H1 (cell line): ENCODE measurements at regions not wholly inside any gene's neighbourhood (a gene's known extent, or its start where the extent isn't known, plus 50 kb on each side); places are given as distances from the start of the nearest gene placed in this dataset.

Experiments
- CTCF ChIA-PET: fragments of 300-600 bp; sonication (Branson Sonifier 250); formaldehyde crosslinking; loops from one replicate; lab custom pipeline; 2021; ENCODE audit not compliant: partially characterized antibody; lab: Charles Lee
- POLR2A ChIA-PET: fragments of 300-600 bp; sonication (Branson Sonifier 250); formaldehyde crosslinking; loops from one replicate; lab custom pipeline; 2021; ENCODE audit warnings: inconsistent platforms; ENCODE audit not compliant: partially characterized antibody; lab: Charles Lee
- DNase-seq, 2 experiments: peaks; one replicate each; pipeline versions ENCODE4 v3.0.0 to v3.0.0-alpha.2; 2010 to 2022; ENCODE audit warnings: low spot score in 2 of 2, low read depth in 1 of 2, mixed read lengths in 1 of 2
- FAIRE-seq: peaks from 2 replicates; lab custom pipeline; 2011; peaks lifted over from hg19 to GRCh38; lab: Jason Lieb, UNC
- H2AFZ ChIP-seq: 2 replicates; pipeline ENCODE4 v1.8.1; 2012; ENCODE audit warnings: low read length, inconsistent platforms
- H2AK5ac ChIP-seq: 2 replicates; pipeline ENCODE4 v1.6.1; 2013; ENCODE audit warnings: low read depth, low read length
- H2BK120ac ChIP-seq: replicated peaks from 2 replicates; pipeline ENCODE3; 2013; ENCODE audit warnings: low read depth, low read length, inconsistent platforms
- H2BK12ac ChIP-seq: 2 replicates; pipeline ENCODE4 v1.6.1; 2013; ENCODE audit warnings: low read depth, low read length
- H2BK15ac ChIP-seq: 2 replicates; pipeline ENCODE4 v1.6.1; 2013; ENCODE audit warnings: low read length
- H2BK20ac ChIP-seq: 2 replicates; pipeline ENCODE4 v1.6.1; 2013; ENCODE audit warnings: low read length
- H2BK5ac ChIP-seq: 2 replicates; pipeline ENCODE4 v1.6.1; 2013; ENCODE audit warnings: low read depth, low read length
- H3K14ac ChIP-seq: 2 replicates; pipeline ENCODE4 v1.6.1; 2013; ENCODE audit warnings: inconsistent platforms; ENCODE audit not compliant: insufficient read length
- H3K18ac ChIP-seq: 2 replicates; pipeline ENCODE4 v1.6.1; 2013; ENCODE audit warnings: low read length; ENCODE audit errors: extremely low read depth
- H3K23ac ChIP-seq: 2 replicates; pipeline ENCODE4 v1.6.1; 2013; ENCODE audit warnings: inconsistent platforms; ENCODE audit not compliant: insufficient read length
- H3K23me2 ChIP-seq: 2 replicates; pipeline ENCODE4 v1.6.1; 2013; ENCODE audit warnings: low read depth, low read length
- H3K27ac ChIP-seq: 2 replicates; pipeline ENCODE4 v1.6.1; 2011; ENCODE audit warnings: low read depth, low read length, inconsistent platforms
- H3K27me3 ChIP-seq, 4 experiments: replicated peaks in 1 of 4; 1 replicate in 1 of 4; 2 replicates in 3 of 4; pipeline versions ENCODE4 v1.6.1 to v1.8.1; 2011 to 2013; ENCODE audit warnings: low read length in 3 of 4, mild to moderate bottlenecking in 3 of 4, inconsistent platforms in 2 of 4, mixed read lengths in 2 of 4, moderate library complexity in 1 of 4; ENCODE audit not compliant: control insufficient read depth in 3 of 4, insufficient read depth in 3 of 4; ENCODE audit errors: extremely low read depth in 1 of 4
- H3K36me3 ChIP-seq, 4 experiments: 2 replicates each; pipeline versions ENCODE4 v1.6.1 to v1.8.1; 2011 to 2013; ENCODE audit warnings: mild to moderate bottlenecking in 4 of 4, low read length in 3 of 4, moderate library complexity in 2 of 4, control low read depth in 1 of 4, inconsistent platforms in 1 of 4; ENCODE audit not compliant: insufficient read depth in 4 of 4, control insufficient read depth in 2 of 4
- H3K4ac ChIP-seq: replicated peaks from 2 replicates; pipeline ENCODE3; 2013; ENCODE audit warnings: low read length, low read depth, mixed read lengths, inconsistent platforms; ENCODE audit not compliant: insufficient read length
- H3K4me1 ChIP-seq, 4 experiments: replicated peaks in 1 of 4; 1 replicate in 1 of 4; 2 replicates in 3 of 4; pipeline versions ENCODE4 v1.6.1 to v1.8.1; 2011 to 2013; ENCODE audit warnings: low read length in 3 of 4, inconsistent platforms in 2 of 4, mixed read lengths in 1 of 4; ENCODE audit not compliant: insufficient read depth in 4 of 4, control insufficient read depth in 3 of 4
- H3K4me2 ChIP-seq, 2 experiments: 2 replicates each; pipeline versions ENCODE4 v1.6.1 to v1.8.1; 2011 to 2013; ENCODE audit warnings: low read depth in 2 of 2, low read length in 2 of 2, control low read depth in 1 of 2, inconsistent platforms in 1 of 2, mild to moderate bottlenecking in 1 of 2; ENCODE audit not compliant: insufficient read depth in 1 of 2
- H3K4me3 ChIP-seq, 4 experiments: fragments of 200-600, 300-600 bp in 1 of 4; sonication (generic), shearing (Covaris generic), sonication (Bioruptor Twin) in 1 of 4; 2 replicates each; pipeline versions ENCODE4 v1.5.1 to v1.8.1; 2011 to 2016; ENCODE audit warnings: low read length in 4 of 4, low read depth in 3 of 4, control low read depth in 2 of 4, inconsistent platforms in 2 of 4, mild to moderate bottlenecking in 2 of 4, mixed read lengths in 1 of 4, moderate library complexity in 1 of 4; ENCODE audit not compliant: insufficient read depth in 2 of 4; ENCODE audit errors: extremely low read depth in 1 of 4
- H3K56ac ChIP-seq: replicated peaks from 2 replicates; pipeline ENCODE3; 2013; ENCODE audit warnings: low read depth, mild to moderate bottlenecking, mixed read lengths, low read length, inconsistent platforms; ENCODE audit not compliant: insufficient read length
- H3K79me1 ChIP-seq: 2 replicates; pipeline ENCODE4 v1.6.1; 2013; ENCODE audit warnings: low read depth, low read length, control low read depth
- H3K79me2 ChIP-seq, 2 experiments: 2 replicates each; pipeline versions ENCODE4 v1.6.1 to v1.8.1; 2012 to 2013; ENCODE audit warnings: low read length in 2 of 2, mild to moderate bottlenecking in 2 of 2, inconsistent platforms in 1 of 2; ENCODE audit not compliant: insufficient read depth in 2 of 2, control insufficient read depth in 1 of 2
- H3K9ac ChIP-seq, 4 experiments: replicated peaks in 1 of 4; 1 replicate in 1 of 4; 2 replicates in 3 of 4; pipeline versions ENCODE4 v1.6.1 to v1.8.1; 2011 to 2013; ENCODE audit warnings: low read depth in 3 of 4, low read length in 3 of 4, control low read depth in 2 of 4, mild to moderate bottlenecking in 2 of 4, moderate library complexity in 2 of 4, inconsistent platforms in 1 of 4; ENCODE audit errors: extremely low read depth in 1 of 4
- H3K9me3 ChIP-seq, 2 experiments: 2 replicates each; pipeline versions ENCODE4 v1.6.1 to v1.8.1; 2012 to 2013; ENCODE audit warnings: mild to moderate bottlenecking in 2 of 2, moderate library complexity in 2 of 2, control low read depth in 1 of 2, inconsistent platforms in 1 of 2, low read depth in 1 of 2, low read length in 1 of 2, mixed read lengths in 1 of 2; ENCODE audit not compliant: insufficient read depth in 2 of 2
- H4K20me1 ChIP-seq, 2 experiments: replicated peaks in 1 of 2; 2 replicates each; pipeline versions ENCODE3 to v1.8.1; 2011 to 2013; ENCODE audit warnings: inconsistent platforms in 2 of 2, low read length in 2 of 2, mild to moderate bottlenecking in 1 of 2; ENCODE audit not compliant: insufficient read depth in 2 of 2, control insufficient read depth in 1 of 2
- H4K5ac ChIP-seq: 2 replicates; pipeline ENCODE4 v1.6.1; 2013; ENCODE audit warnings: low read length, low read depth, mixed read lengths, inconsistent platforms; ENCODE audit not compliant: insufficient read length
- H4K8ac ChIP-seq: 2 replicates; pipeline ENCODE4 v1.8.0; 2013; ENCODE audit warnings: mild to moderate bottlenecking, moderate library complexity, low read length, inconsistent platforms; ENCODE audit not compliant: insufficient read depth; ENCODE audit errors: extremely low read depth
- H4K91ac ChIP-seq: replicated peaks from 2 replicates; pipeline ENCODE3; 2013; ENCODE audit warnings: low read length, mixed read lengths, inconsistent platforms; ENCODE audit not compliant: insufficient read length
- BACH1 ChIP-seq: IDR thresholded peaks from 2 replicates; pipeline ENCODE4 v1.6.1; 2012; ENCODE audit warnings: low read length, improper control_type of control experiment
- BCL11A ChIP-seq, 2 experiments: IDR thresholded peaks; one replicate each; pipeline ENCODE4 v1.6.1; 2011; ENCODE audit warnings: low read depth in 2 of 2, low read length in 2 of 2, mild to moderate bottlenecking in 2 of 2
- CBX8 ChIP-seq: fragments of 300-800, 300-1000 bp; sonication (generic); IDR thresholded peaks from 2 replicates; pipeline ENCODE4 v1.7.1; 2016; ENCODE audit warnings: low read depth, low read length, borderline replicate concordance
- CTBP2 ChIP-seq: IDR thresholded peaks from 2 replicates; pipeline ENCODE4 v1.7.0; 2011; ENCODE audit warnings: borderline replicate concordance, mild to moderate bottlenecking, moderate library complexity, mixed read lengths, low read length; ENCODE audit not compliant: insufficient read depth, insufficient read length
- GABPA ChIP-seq: IDR thresholded peaks from 2 replicates; pipeline ENCODE4 v1.6.1; 2011; ENCODE audit warnings: mild to moderate bottlenecking, low read length, moderate library complexity, borderline replicate concordance; ENCODE audit not compliant: insufficient read depth
- POU5F1 ChIP-seq: IDR thresholded peaks from 2 replicates; pipeline ENCODE4 v1.6.1; 2011; ENCODE audit warnings: low read depth, mild to moderate bottlenecking, low read length, moderate library complexity
- SUZ12 ChIP-seq: fragments of 200-600 bp; sonication (generic); IDR thresholded peaks from 2 replicates; pipeline ENCODE4 v1.6.1; 2012; ENCODE audit warnings: mild to moderate bottlenecking, inconsistent platforms, low read length, moderate library complexity, mixed read lengths
- TBP ChIP-seq: IDR thresholded peaks from 2 replicates; pipeline ENCODE4 v1.6.1; 2011; ENCODE audit warnings: low read depth, low read length, improper control_type of control experiment
- USF2 ChIP-seq: IDR thresholded peaks from 2 replicates; pipeline ENCODE4 v1.6.1; 2011; ENCODE audit warnings: low read length, improper control_type of control experiment
- YY1 ChIP-seq: IDR thresholded peaks from 2 replicates; pipeline ENCODE4 v1.6.1; 2011; ENCODE audit warnings: low read depth, mild to moderate bottlenecking, low read length
- ZNF274 ChIP-seq: IDR thresholded peaks from 2 replicates; pipeline ENCODE4 v1.7.0; 2012; ENCODE audit warnings: low read length, borderline replicate concordance; ENCODE audit errors: extremely low read depth
- WGBS, 2 experiments: shearing (Covaris generic) in 1 of 2; methylation state at CpG; one replicate each; pipeline versions ENCODE4 v1.1.6 to v1.1.7; 2013 to 2015; ENCODE audit warnings: low lambda C conversion rate in 2 of 2, mixed read lengths in 2 of 2, inconsistent platforms in 1 of 2, low coverage in 1 of 2, missing lambda C conversion rate in 1 of 2; ENCODE audit not compliant: insufficient replicate concordance in 2 of 2, insufficient coverage in 1 of 2, insufficient read length in 1 of 2; ENCODE audit errors: extremely low coverage in 1 of 2, missing lambda C conversion rate in 1 of 2; 5-methylcytosine and 5-hydroxymethylcytosine counted together
- TF ChIP-seq, protein P1 (sequence below): IDR thresholded peaks from 2 replicates; pipeline ENCODE4 v1.6.1; 2012; ENCODE audit warnings: low read length, inconsistent platforms

DNA sequence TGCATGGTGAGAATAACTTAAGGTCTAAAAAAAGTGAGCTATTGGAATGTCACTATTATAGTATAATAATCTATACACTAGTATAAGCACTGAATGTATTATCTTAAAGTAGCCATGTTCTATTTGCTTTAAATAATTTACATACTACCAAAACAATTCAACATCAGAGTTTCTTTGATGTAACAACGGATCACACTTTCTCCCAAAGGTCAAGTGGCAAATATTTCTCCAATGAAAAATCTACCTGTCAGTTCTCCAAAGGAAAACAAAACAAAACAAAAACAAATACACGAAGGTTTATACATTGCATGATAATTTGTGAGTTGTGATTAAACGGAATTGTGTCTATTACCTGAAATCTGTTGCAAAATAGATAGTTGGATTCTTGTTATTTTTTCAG, 581.4 kb downstream of the USP25 start:
- Histone ChIP-seq H3K14ac (no peak overlapping the region), H2BK120ac (no peak overlapping the region), H2BK20ac (no peak overlapping the region), H3K4ac (no peak overlapping the region), H3K27ac (no peak overlapping the region), H3K56ac (no peak overlapping the region), H3K79me1 (no peaks in the 10 kb centered on the region), H3K23ac (no peak overlapping the region), H3K9ac (no peak overlapping the region), H3K4me1 (no peaks in the 10 kb centered on the region), H2AK5ac (no peak overlapping the region), H4K8ac (no peak overlapping the region), H3K27me3 (no peaks in the 10 kb centered on the region), H2BK15ac (no peak overlapping the region), H3K23me2 (no peaks in the 10 kb centered on the region), H4K5ac (no peak overlapping the region), H3K4me2 (no peak overlapping the region), H3K18ac (no peak overlapping the region), H3K9me3 (no peaks in the 10 kb centered on the region), H3K4me3 (no peak overlapping the region), H4K91ac (no peak overlapping the region), H2BK5ac (no peak overlapping the region), H2AFZ (no peak overlapping the region), H2BK12ac (no peak overlapping the region), H3K79me2 (no peaks in the 10 kb centered on the region), H3K36me3 (no peaks in the 10 kb centered on the region), H4K20me1 (no peaks in the 10 kb centered on the region)
- no peak for DNase-seq
- ChIA-PET POLR2A (no interaction called here), CTCF (no interaction called here)
- WGBS, 2 experiments = 97% methylated on average over 3 of the region's 3 CpGs; no CpG with 5 or more reads in 1 of the 2 experiments
- FAIRE-seq = no peak
- TF ChIP-seq USF2 = no peak
- no peak for TF ChIP-seq SUZ12
- TF ChIP-seq BACH1 = no peak
- TF ChIP-seq BCL11A (IDR thresholded peaks at IDR 0.05; ENCODE audit: low read depth in 2 of 2, low read length in 2 of 2) = no peak
- TF ChIP-seq ZNF274 = no peak
- no peak for TF ChIP-seq CBX8
- TF ChIP-seq CTBP2 = no peak
- no peak for TF ChIP-seq GABPA
- TF ChIP-seq POU5F1 = no peak
- no peak for TF ChIP-seq YY1
- TF ChIP-seq TBP = no peak
- TF ChIP-seq, protein P1, sequence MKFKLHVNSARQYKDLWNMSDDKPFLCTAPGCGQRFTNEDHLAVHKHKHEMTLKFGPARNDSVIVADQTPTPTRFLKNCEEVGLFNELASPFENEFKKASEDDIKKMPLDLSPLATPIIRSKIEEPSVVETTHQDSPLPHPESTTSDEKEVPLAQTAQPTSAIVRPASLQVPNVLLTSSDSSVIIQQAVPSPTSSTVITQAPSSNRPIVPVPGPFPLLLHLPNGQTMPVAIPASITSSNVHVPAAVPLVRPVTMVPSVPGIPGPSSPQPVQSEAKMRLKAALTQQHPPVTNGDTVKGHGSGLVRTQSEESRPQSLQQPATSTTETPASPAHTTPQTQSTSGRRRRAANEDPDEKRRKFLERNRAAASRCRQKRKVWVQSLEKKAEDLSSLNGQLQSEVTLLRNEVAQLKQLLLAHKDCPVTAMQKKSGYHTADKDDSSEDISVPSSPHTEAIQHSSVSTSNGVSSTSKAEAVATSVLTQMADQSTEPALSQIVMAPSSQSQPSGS = no peak
